Kidney (tissue), 13 donors: ENCODE measurements at regions not wholly inside any gene's neighbourhood (a gene's known extent, or its start where the extent isn't known, plus 50 kb on each side); places are given as distances from the start of the nearest gene placed in this dataset.
"Not testable (repeated sequence)": the region's sequence is repeated elsewhere in the genome, so short reads cannot be mapped to it uniquely, and the experiment has no call there.

ENCODE experiments used
- DNase-seq, 5 donors: peaks; one replicate each; pipeline ENCODE4 v3.0.0-alpha.2; 2013 to 2020
- FAIRE-seq: peaks from 2 replicates; lab custom pipeline; 2012; peaks lifted over from hg19 to GRCh38; lab: Jason Lieb, UNC
- H3K27ac ChIP-seq, 2 donors: one replicate each; pipeline ENCODE4 v1.7.0; 2013; ENCODE audit warnings: low read depth in 2 of 2, low read length in 2 of 2, inconsistent platforms in 1 of 2
- H3K27me3 ChIP-seq: one replicate; pipeline ENCODE4 v1.7.1; 2013; ENCODE audit warnings: low read length, inconsistent platforms; ENCODE audit not compliant: control insufficient read depth, insufficient read depth
- H3K36me3 ChIP-seq, 3 donors: one replicate each; pipeline versions ENCODE4 v1.7.0 to v1.7.1; 2013; ENCODE audit warnings: low read length in 3 of 3, control low read depth in 1 of 3, inconsistent platforms in 1 of 3; ENCODE audit not compliant: insufficient read depth in 3 of 3, control insufficient read depth in 2 of 3
- H3K4me1 ChIP-seq, 3 donors: one replicate each; pipeline versions ENCODE4 v1.7.0 to v1.7.1; 2013; ENCODE audit warnings: low read length in 3 of 3, inconsistent platforms in 1 of 3, low read depth in 1 of 3; ENCODE audit not compliant: control insufficient read depth in 2 of 3, insufficient read depth in 2 of 3
- H3K4me3 ChIP-seq, 3 donors: one replicate each; pipeline versions ENCODE4 v1.7.0 to v1.8.1; 2013; ENCODE audit warnings: low read length in 3 of 3, control low read depth in 1 of 3, inconsistent platforms in 1 of 3
- H3K9ac ChIP-seq, 3 donors: one replicate each; pipeline versions ENCODE4 v1.7.0 to v1.7.1; 2013; ENCODE audit warnings: low read length in 3 of 3, control low read depth in 1 of 3, inconsistent platforms in 1 of 3
- H3K9me3 ChIP-seq, 3 donors: one replicate each; pipeline versions ENCODE4 v1.7.0 to v1.7.1; 2013; ENCODE audit warnings: low read length in 3 of 3, control low read depth in 1 of 3, inconsistent platforms in 1 of 3; ENCODE audit not compliant: control insufficient read depth in 2 of 3, insufficient read depth in 1 of 3
- CTCF ChIP-seq: IDR thresholded peaks from 3 replicates; pipeline ENCODE4 v1.5.1; 2012; ENCODE audit warnings: mild to moderate bottlenecking, moderate library complexity, borderline replicate concordance; ENCODE audit not compliant: insufficient read depth; ENCODE audit errors: extremely low read depth
- intact Hi-C: fragments of 100-400 bp; cut with DNase I; formaldehyde crosslinking; loops from one replicate; pipeline ENCODE4 v1.11.1; 2022
- donor health status: control.
- donor health status: control.
- donor health status: control.
- donor health status: control.
- donor health status: control.
- donor health status: DM: yes; HTN: yes; CAD: no.
- donor health status: Normal renal cell carcinoma (clear cell type).

GRCh38 chr2:150803689-150804398 lies 316.4 kb upstream of the RND3 start:
- no peaks in the 10 kb centered on the region for H3K36me3 ChIP-seq
- H3K9me3 ChIP-seq = no peaks in the 10 kb centered on the region
- no peak for FAIRE-seq
- H3K4me1 ChIP-seq = no peaks in the 10 kb centered on the region
- H3K27ac ChIP-seq = no peak overlapping the region
- no peak for DNase-seq
- H3K27me3 ChIP-seq = no peaks in the 10 kb centered on the region
- TF ChIP-seq CTCF = no peak
- intact Hi-C loops = no loop called here
- no peak overlapping the region for H3K4me3 ChIP-seq
- no peak overlapping the region for H3K9ac ChIP-seq

- DNase-seq (no peak), FAIRE-seq (no peak)
- intact Hi-C loops = no loop called here
- Histone ChIP-seq H3K4me1 (no peaks in the 10 kb centered on the region), H3K36me3 (no peaks in the 10 kb centered on the region), H3K27me3 (no peaks in the 10 kb centered on the region), H3K4me3 (no peak overlapping the region), H3K9ac (no peak overlapping the region), H3K27ac (no peak overlapping the region), H3K9me3 (no peaks in the 10 kb centered on the region)
- TF ChIP-seq CTCF = no peak
These were observed 315.2 kb upstream of the RND3 start for GRCh38 chr2:150802635-150803034.

DNA sequence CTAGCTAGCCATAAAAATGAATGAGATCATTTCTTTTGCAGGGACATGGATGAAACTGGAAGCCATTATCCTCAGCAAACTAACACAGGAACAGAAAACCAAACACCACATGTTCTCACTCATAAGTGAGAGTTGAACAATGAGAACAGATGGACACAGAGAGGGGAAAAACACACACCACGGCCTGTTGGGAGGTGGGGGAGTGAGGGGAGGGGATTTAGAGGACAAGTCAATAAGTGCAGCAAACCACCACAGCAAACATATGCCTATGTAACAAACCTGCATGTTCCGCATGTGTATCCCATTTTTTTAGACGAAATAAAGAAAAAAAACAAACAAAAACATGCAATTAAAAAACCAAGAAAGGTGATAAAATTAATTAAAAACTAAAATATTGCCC lies 308.8 kb upstream of the RND3 start:
- H3K9ac ChIP-seq, H3K36me3 ChIP-seq, H3K4me1 ChIP-seq, H3K4me3 ChIP-seq, intact Hi-C loops, H3K9me3 ChIP-seq, FAIRE-seq, DNase-seq, H3K27me3 ChIP-seq, H3K27ac ChIP-seq: not testable (repeated sequence)

GRCh38 chr2:150792780-150793300 lies 305.4 kb upstream of the RND3 start:
- H3K27ac ChIP-seq = no peak overlapping the region
- peaks cover 0 to 4% (median 0%) of the 10 kb centered on the region in 3 donors for H3K9me3 ChIP-seq
- no peak for FAIRE-seq
- intact Hi-C loops = no loop called here
- no peaks in the 10 kb centered on the region for H3K27me3 ChIP-seq
- H3K9ac ChIP-seq = no peak overlapping the region
- no peak overlapping the region for H3K4me3 ChIP-seq
- no peaks in the 10 kb centered on the region for H3K4me1 ChIP-seq
- no peak for DNase-seq
- TF ChIP-seq CTCF = no peak
- H3K36me3 ChIP-seq = no peaks in the 10 kb centered on the region
